Parathyroid adenoma (tissue), 2 donors: ENCODE measurements at regions not wholly inside any gene's neighbourhood (a gene's known extent, or its start where the extent isn't known, plus 50 kb on each side); places are given as distances from the start of the nearest gene placed in this dataset.

Source experiments
- H2AFZ ChIP-seq: fragments of 300-600 bp; sonication (generic); one replicate; pipeline ENCODE4 v1.7.0; 2017; ENCODE audit warnings: antibody characterized with exemption, mild to moderate bottlenecking
- H3K27ac ChIP-seq: fragments of 300-600 bp; sonication (generic); one replicate; pipeline ENCODE4 v1.7.0; 2017
- H3K27me3 ChIP-seq: fragments of 300-600 bp; sonication (generic); one replicate; pipeline ENCODE4 v1.7.0; 2017; ENCODE audit warnings: low read length; ENCODE audit not compliant: control insufficient read depth, insufficient read depth
- H3K36me3 ChIP-seq: fragments of 300-600 bp; sonication (generic); one replicate; pipeline ENCODE4 v1.7.0; 2017; ENCODE audit warnings: low read length; ENCODE audit not compliant: control insufficient read depth, insufficient read depth
- H3K4me1 ChIP-seq: fragments of 300-600 bp; sonication (generic); one replicate; pipeline ENCODE4 v1.7.0; 2017; ENCODE audit warnings: control low read depth
- H3K4me2 ChIP-seq: fragments of 300-600 bp; sonication (generic); one replicate; pipeline ENCODE4 v1.7.0; 2017; ENCODE audit warnings: low read length
- H3K4me3 ChIP-seq: fragments of 300-600 bp; sonication (generic); one replicate; pipeline ENCODE4 v1.7.0; 2017; ENCODE audit warnings: low read depth, low read length
- H3K79me2 ChIP-seq: fragments of 300-600 bp; sonication (generic); one replicate; pipeline ENCODE4 v1.7.0; 2017; ENCODE audit warnings: control low read depth
- H3K9ac ChIP-seq: fragments of 300-600 bp; sonication (generic); one replicate; pipeline ENCODE4 v1.7.0; 2017; ENCODE audit warnings: mild to moderate bottlenecking
- H3K9me3 ChIP-seq: fragments of 300-600 bp; sonication (generic); one replicate; pipeline ENCODE4 v1.7.0; 2017; ENCODE audit warnings: low read length; ENCODE audit not compliant: control insufficient read depth
- CTCF ChIP-seq: fragments of 300-600 bp; sonication (generic); IDR thresholded peaks from one replicate; pipeline ENCODE4 v1.7.0; 2017; ENCODE audit warnings: antibody characterized with exemption, mild to moderate bottlenecking
- donor health status: primary hyperparathyroidism.

- Histone ChIP-seq H3K4me1 (no peaks in the 10 kb centered on the region), H3K4me2 (no peak overlapping the region), H3K4me3 (no peak overlapping the region), H2AFZ (no peak overlapping the region), H3K36me3 (no peaks in the 10 kb centered on the region), H3K27me3 (no peaks in the 10 kb centered on the region), H3K9ac (no peak overlapping the region), H3K9me3 (no peaks in the 10 kb centered on the region), H3K27ac (no peak overlapping the region), H3K79me2 (no peaks in the 10 kb centered on the region)
- TF ChIP-seq CTCF = no peak
Observed at GRCh38 chr2:173669888-173670287, 295.3 kb downstream of the SP3 start.

- H3K4me2 ChIP-seq = no peak overlapping the region
- H3K9me3 ChIP-seq = no peaks in the 10 kb centered on the region
- H3K79me2 ChIP-seq = no peaks in the 10 kb centered on the region
- H2AFZ ChIP-seq = no peak overlapping the region
- no peaks in the 10 kb centered on the region for H3K4me1 ChIP-seq
- H3K9ac ChIP-seq = no peak overlapping the region
- H3K36me3 ChIP-seq = no peaks in the 10 kb centered on the region
- no peak overlapping the region for H3K4me3 ChIP-seq
- TF ChIP-seq CTCF = no peak
- no peak overlapping the region for H3K27ac ChIP-seq
- H3K27me3 ChIP-seq = no peaks in the 10 kb centered on the region
Observed at GRCh38 chr2:173672573-173673340, 292.4 kb downstream of the SP3 start.

GRCh38 chr2:173673640-173674039, 291.5 kb downstream of the SP3 start:
- H3K9me3 ChIP-seq = no peaks in the 10 kb centered on the region

GRCh38 chr2:173676647-173677046, 288.5 kb downstream of the SP3 start:
- no peaks in the 10 kb centered on the region for H3K9me3 ChIP-seq
- no peak overlapping the region for H3K27ac ChIP-seq
- no peak overlapping the region for H3K9ac ChIP-seq
- no peaks in the 10 kb centered on the region for H3K4me1 ChIP-seq
- H3K79me2 ChIP-seq = no peaks in the 10 kb centered on the region
- H3K4me2 ChIP-seq = no peak overlapping the region
- H3K36me3 ChIP-seq = no peaks in the 10 kb centered on the region
- no peak overlapping the region for H2AFZ ChIP-seq
- H3K27me3 ChIP-seq = no peaks in the 10 kb centered on the region
- TF ChIP-seq CTCF = no peak
- no peak overlapping the region for H3K4me3 ChIP-seq

More at GRCh38 chr2:173673640-173674039, 291.5 kb downstream of the SP3 start:
- H3K4me3 ChIP-seq = no peak overlapping the region
- no peak overlapping the region for H3K4me2 ChIP-seq
- H3K27me3 ChIP-seq = no peaks in the 10 kb centered on the region
- H3K9ac ChIP-seq = no peak overlapping the region
- no peaks in the 10 kb centered on the region for H3K4me1 ChIP-seq
- no peaks in the 10 kb centered on the region for H3K79me2 ChIP-seq
- H3K36me3 ChIP-seq = no peaks in the 10 kb centered on the region
- H2AFZ ChIP-seq = no peak overlapping the region
- TF ChIP-seq CTCF = no peak
- H3K27ac ChIP-seq = no peak overlapping the region

GRCh38 chr2:173678186-173678585, 287.0 kb downstream of the SP3 start:
- H3K4me3 ChIP-seq = no peak overlapping the region
- H3K9ac ChIP-seq = no peak overlapping the region
- no peak for TF ChIP-seq CTCF
- no peaks in the 10 kb centered on the region for H3K36me3 ChIP-seq
- no peaks in the 10 kb centered on the region for H3K79me2 ChIP-seq
- H2AFZ ChIP-seq = no peak overlapping the region
- no peak overlapping the region for H3K4me2 ChIP-seq
- no peaks in the 10 kb centered on the region for H3K4me1 ChIP-seq
- H3K27me3 ChIP-seq = no peaks in the 10 kb centered on the region
- no peaks in the 10 kb centered on the region for H3K9me3 ChIP-seq
- H3K27ac ChIP-seq = no peak overlapping the region
